ENCODE measurements at regions not wholly inside any gene's neighbourhood (a gene's known extent, or its start where the extent isn't known, plus 50 kb on each side); places are given as distances from the start of the nearest gene placed in this dataset.

GRCh38 chr6:128616342-128616741, 95.9 kb upstream of the PTPRK start:
- TF ChIP-seq POLR2A (IDR thresholded peaks at IDR 0.05; ENCODE audit: low read depth, low read length) (no peak), POLR2AphosphoS5 (IDR thresholded peaks at IDR 0.05; ENCODE audit: low read depth, low read length) (no peak), TAF1 (IDR thresholded peaks at IDR 0.05; ENCODE audit: borderline replicate concordance, low read depth, low read length) (no peak)
